ENCODE measurements at regions not wholly inside any gene's neighbourhood (a gene's known extent, or its start where the extent isn't known, plus 50 kb on each side); places are given as distances from the start of the nearest gene placed in this dataset.

DNA sequence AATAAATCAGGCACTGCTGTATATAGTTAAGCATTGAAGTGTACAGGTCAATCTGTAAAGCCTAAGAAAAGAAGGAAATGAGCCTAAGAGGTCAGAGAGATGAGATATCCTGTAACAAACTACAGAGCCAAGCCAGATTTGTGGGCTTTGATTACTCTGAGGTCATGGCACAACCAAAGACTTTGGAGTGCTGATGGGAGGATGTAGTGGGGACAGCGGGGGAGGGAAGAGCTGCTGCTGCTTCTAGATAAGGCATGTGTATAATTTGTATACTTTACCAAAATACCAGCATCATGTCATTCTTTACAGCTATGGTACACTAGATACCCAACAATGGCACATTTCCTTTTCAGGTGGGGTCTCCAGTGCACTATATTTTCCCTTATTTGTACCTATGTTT is 102.5 kb downstream of the OGFRL1 start:
- H3K4me1 ChIP-seq (ENCODE audit: insufficient read depth, low read length), result peaks cover 75% of the 10 kb centered on the region
- no peaks in the 10 kb centered on the region for H3K27me3 ChIP-seq (ENCODE audit: insufficient read depth, low read length)
- no peak for TF ChIP-seq CTCF (IDR thresholded peaks at IDR 0.05; ENCODE audit: extremely low read depth, low read depth, low read length)

DNA sequence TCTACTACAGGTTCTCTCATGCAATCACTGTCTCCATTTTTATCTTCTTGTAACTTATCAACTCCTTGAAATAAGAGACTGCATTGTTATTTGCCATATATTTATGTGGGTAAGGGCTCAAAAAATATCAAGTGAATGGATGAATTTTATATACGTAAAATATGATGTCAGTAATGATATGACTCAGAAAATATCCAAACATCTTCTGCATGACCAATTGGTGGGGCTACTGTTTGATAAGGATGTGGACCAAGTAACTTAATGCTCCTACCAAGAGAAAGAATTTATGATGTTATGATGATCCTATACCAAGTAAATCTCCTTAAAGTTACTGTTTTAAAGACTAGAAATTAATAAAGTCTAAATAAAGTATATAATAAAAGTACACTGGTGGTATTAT is 103.7 kb downstream of the OGFRL1 start:
- H2AFZ ChIP-seq (ENCODE audit: low read length), result no peak overlapping the region
- H3K27me3 ChIP-seq (ENCODE audit: insufficient read depth, low read length), result no peaks in the 10 kb centered on the region
- no peak overlapping the region for H3K4me3 ChIP-seq (ENCODE audit: insufficient read depth, low read length)
- DNase-seq (ENCODE audit: insufficient read length, low spot score, missing footprints), result no peak
- H4K20me1 ChIP-seq (ENCODE audit: insufficient read depth, low read length), result no peaks in the 10 kb centered on the region
- peaks cover 11% of the 10 kb centered on the region for H3K36me3 ChIP-seq (ENCODE audit: insufficient read depth, low read length)
- peak overlapping the region; percentile 53 for H3K27ac ChIP-seq (ENCODE audit: low read depth, low read length)
- no peaks in the 10 kb centered on the region for H3K9me3 ChIP-seq (ENCODE audit: low read depth, low read length)
- TF ChIP-seq CTCF (IDR thresholded peaks at IDR 0.05; ENCODE audit: extremely low read depth, low read depth, low read length), result no peak
- no peak overlapping the region for H3K4me2 ChIP-seq (ENCODE audit: insufficient read depth, low read length)
- peaks cover 47% of the 10 kb centered on the region for H3K79me2 ChIP-seq (ENCODE audit: insufficient read depth, low read length)
- H3K4me1 ChIP-seq (ENCODE audit: insufficient read depth, low read length), result peaks cover 66% of the 10 kb centered on the region

More for the DNA sequence above, 102.5 kb downstream of the OGFRL1 start:
- Histone ChIP-seq H3K9me3 (ENCODE audit: low read depth, low read length) (no peaks in the 10 kb centered on the region), H3K36me3 (ENCODE audit: insufficient read depth, low read length) (peaks cover 5% of the 10 kb centered on the region), H3K27ac (ENCODE audit: low read depth, low read length) (peak overlapping the region; percentile 53), H4K20me1 (ENCODE audit: insufficient read depth, low read length) (no peaks in the 10 kb centered on the region), H3K79me2 (ENCODE audit: insufficient read depth, low read length) (peaks cover 40% of the 10 kb centered on the region), H3K4me3 (ENCODE audit: insufficient read depth, low read length) (no peak overlapping the region), H2AFZ (ENCODE audit: low read length) (no peak overlapping the region), H3K4me2 (ENCODE audit: insufficient read depth, low read length) (no peak overlapping the region)
- DNase-seq (ENCODE audit: insufficient read length, low spot score, missing footprints), result no peak

DNA sequence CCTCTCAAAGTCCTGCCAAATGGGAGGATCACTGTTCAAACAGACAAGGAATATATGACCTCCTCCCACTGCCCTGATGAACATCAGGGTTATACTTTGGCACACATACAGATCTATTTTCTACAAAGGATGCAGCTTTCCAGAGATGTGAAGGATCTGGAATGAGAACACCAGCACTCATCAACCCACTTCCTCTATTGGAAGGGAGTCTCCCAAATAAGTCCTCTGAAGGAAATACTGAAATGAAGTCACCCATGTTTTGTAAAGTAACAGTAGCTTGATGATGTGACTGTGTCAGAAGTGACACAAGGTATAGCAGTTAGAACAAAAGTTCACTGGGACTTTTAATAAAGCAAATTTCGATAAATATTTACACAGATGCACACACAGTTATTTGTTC is 104.9 kb downstream of the OGFRL1 start:
- no peak for DNase-seq (ENCODE audit: insufficient read length, low spot score, missing footprints)
- Histone ChIP-seq H3K36me3 (ENCODE audit: insufficient read depth, low read length) (peaks cover 17% of the 10 kb centered on the region), H3K9me3 (ENCODE audit: low read depth, low read length) (no peaks in the 10 kb centered on the region), H3K4me3 (ENCODE audit: insufficient read depth, low read length) (no peak overlapping the region), H3K4me1 (ENCODE audit: insufficient read depth, low read length) (peaks cover 54% of the 10 kb centered on the region), H3K27me3 (ENCODE audit: insufficient read depth, low read length) (no peaks in the 10 kb centered on the region), H3K4me2 (ENCODE audit: insufficient read depth, low read length) (peak overlapping the region; percentile 50), H3K79me2 (ENCODE audit: insufficient read depth, low read length) (peaks cover 48% of the 10 kb centered on the region), H2AFZ (ENCODE audit: low read length) (no peak overlapping the region), H3K27ac (ENCODE audit: low read depth, low read length) (peak overlapping the region; percentile 53), H4K20me1 (ENCODE audit: insufficient read depth, low read length) (no peaks in the 10 kb centered on the region)
- TF ChIP-seq CTCF (IDR thresholded peaks at IDR 0.05; ENCODE audit: extremely low read depth, low read depth, low read length), result no peak

- peak overlapping the region; percentile 53 for H3K27ac ChIP-seq (ENCODE audit: low read depth, low read length)
These were observed 105.4 kb downstream of the OGFRL1 start for GRCh38 chr6:71393981-71394432.

More at GRCh38 chr6:71393981-71394432, 105.4 kb downstream of the OGFRL1 start:
- Histone ChIP-seq H3K4me3 (ENCODE audit: insufficient read depth, low read length) (no peak overlapping the region), H2AFZ (ENCODE audit: low read length) (no peak overlapping the region), H4K20me1 (ENCODE audit: insufficient read depth, low read length) (no peaks in the 10 kb centered on the region), H3K4me1 (ENCODE audit: insufficient read depth, low read length) (peaks cover 49% of the 10 kb centered on the region), H3K27me3 (ENCODE audit: insufficient read depth, low read length) (no peaks in the 10 kb centered on the region), H3K4me2 (ENCODE audit: insufficient read depth, low read length) (peak overlapping the region; percentile 50), H3K9me3 (ENCODE audit: low read depth, low read length) (no peaks in the 10 kb centered on the region), H3K79me2 (ENCODE audit: insufficient read depth, low read length) (peaks cover 49% of the 10 kb centered on the region), H3K36me3 (ENCODE audit: insufficient read depth, low read length) (peaks cover 17% of the 10 kb centered on the region)
- DNase-seq (ENCODE audit: insufficient read length, low spot score, missing footprints), result no peak
- TF ChIP-seq CTCF (IDR thresholded peaks at IDR 0.05; ENCODE audit: extremely low read depth, low read depth, low read length), result no peak
